ENCODE measurements at regions not wholly inside any gene's neighbourhood (a gene's known extent, or its start where the extent isn't known, plus 50 kb on each side); places are given as distances from the start of the nearest gene placed in this dataset.

- CTCF ChIA-PET: no interaction called here
- DNase-seq (ENCODE audit: extremely low spot score): no peak
- no peak for TF ChIP-seq NFRKB (IDR thresholded peaks at IDR 0.05)
- no peak for TF ChIP-seq FOXM1 (IDR thresholded peaks at IDR 0.05; ENCODE audit: borderline replicate concordance)
- TF ChIP-seq SUZ12 (IDR thresholded peaks at IDR 0.05): no peak
- TF ChIP-seq ARNT (IDR thresholded peaks at IDR 0.05): no peak
- TF ChIP-seq BHLHE40 (IDR thresholded peaks at IDR 0.05; ENCODE audit: borderline replicate concordance): no peak
- TF ChIP-seq HDGF (IDR thresholded peaks at IDR 0.05; ENCODE audit: borderline replicate concordance): no peak
- POLR2A ChIA-PET: no interaction called here
Observed at GRCh38 chr16:6407596-6407995, 925.0 kb upstream of the RBFOX1 start.

GRCh38 chr16:6406028-6406427 lies 926.6 kb upstream of the RBFOX1 start:
- no peak for DNase-seq (ENCODE audit: extremely low spot score)
- ChIA-PET POLR2A (no interaction called here), CTCF (no interaction called here)
- TF ChIP-seq L3MBTL2 (conservative IDR thresholded peaks at IDR 0.05) (no peak), FOXA1 (IDR thresholded peaks at IDR 0.05) (no peak)

- TF ChIP-seq PKNOX1 (IDR thresholded peaks at IDR 0.05) (no peak), CTBP1 (IDR thresholded peaks at IDR 0.05; ENCODE audit: borderline replicate concordance) (no peak), FOXK2 (IDR thresholded peaks at IDR 0.05) (no peak), SP1 (IDR thresholded peaks at IDR 0.05) (no peak), FOXM1 (IDR thresholded peaks at IDR 0.05; ENCODE audit: borderline replicate concordance) (no peak), ARNT (IDR thresholded peaks at IDR 0.05) (no peak), ELF4 (IDR thresholded peaks at IDR 0.05) (no peak), TARDBP (IDR thresholded peaks at IDR 0.05) (no peak), BHLHE40 (IDR thresholded peaks at IDR 0.05; ENCODE audit: borderline replicate concordance) (no peak), HDGF (IDR thresholded peaks at IDR 0.05; ENCODE audit: borderline replicate concordance) (no peak), LEF1 (IDR thresholded peaks at IDR 0.05; ENCODE audit: borderline replicate concordance) (no peak), FOXA1 (IDR thresholded peaks at IDR 0.05) (no peak)
- ChIA-PET POLR2A (no interaction called here), CTCF (no interaction called here)
- no peak for DNase-seq (ENCODE audit: extremely low spot score)
Observed at GRCh38 chr16:6382924-6383459, 949.7 kb upstream of the RBFOX1 start.

- ChIA-PET CTCF (no interaction called here), POLR2A (no interaction called here)
- no peak for TF ChIP-seq HDGF (IDR thresholded peaks at IDR 0.05; ENCODE audit: borderline replicate concordance)
- TF ChIP-seq FOXA1 (IDR thresholded peaks at IDR 0.05): no peak
- TF ChIP-seq SUZ12 (IDR thresholded peaks at IDR 0.05): no peak
- TF ChIP-seq ZNF384 (IDR thresholded peaks at IDR 0.05): no peak
- TF ChIP-seq PKNOX1 (IDR thresholded peaks at IDR 0.05): no peak
- no peak for TF ChIP-seq LEF1 (IDR thresholded peaks at IDR 0.05; ENCODE audit: borderline replicate concordance)
- TF ChIP-seq ELF4 (IDR thresholded peaks at IDR 0.05): no peak
- TF ChIP-seq ARNT (IDR thresholded peaks at IDR 0.05): no peak
- TF ChIP-seq FOXK2 (IDR thresholded peaks at IDR 0.05): no peak
- TF ChIP-seq NFRKB (IDR thresholded peaks at IDR 0.05): no peak
- TF ChIP-seq CTBP1 (IDR thresholded peaks at IDR 0.05; ENCODE audit: borderline replicate concordance): no peak
- no peak for TF ChIP-seq BHLHE40 (IDR thresholded peaks at IDR 0.05; ENCODE audit: borderline replicate concordance)
- TF ChIP-seq SP1 (IDR thresholded peaks at IDR 0.05): no peak
- TF ChIP-seq TARDBP (IDR thresholded peaks at IDR 0.05): no peak
- TF ChIP-seq FOXM1 (IDR thresholded peaks at IDR 0.05; ENCODE audit: borderline replicate concordance): no peak
- no peak for TF ChIP-seq L3MBTL2 (conservative IDR thresholded peaks at IDR 0.05)
- no peak for DNase-seq (ENCODE audit: extremely low spot score)
Observed at GRCh38 chr16:6381896-6382295, 950.7 kb upstream of the RBFOX1 start.

- no peak for TF ChIP-seq FOXA1 (IDR thresholded peaks at IDR 0.05)
- no peak for TF ChIP-seq HDGF (IDR thresholded peaks at IDR 0.05; ENCODE audit: borderline replicate concordance)
- TF ChIP-seq TARDBP (IDR thresholded peaks at IDR 0.05): no peak
- TF ChIP-seq LEF1 (IDR thresholded peaks at IDR 0.05; ENCODE audit: borderline replicate concordance): no peak
- no peak for TF ChIP-seq L3MBTL2 (conservative IDR thresholded peaks at IDR 0.05)
- TF ChIP-seq ARNT (IDR thresholded peaks at IDR 0.05): no peak
- no peak for TF ChIP-seq CTBP1 (IDR thresholded peaks at IDR 0.05; ENCODE audit: borderline replicate concordance)
- no peak for TF ChIP-seq SP1 (IDR thresholded peaks at IDR 0.05)
- CTCF ChIA-PET: no interaction called here
- DNase-seq (ENCODE audit: extremely low spot score): no peak
Observed at GRCh38 chr16:6377956-6378355, 954.7 kb upstream of the RBFOX1 start.

GRCh38 chr16:6375465-6376075 lies 957.1 kb upstream of the RBFOX1 start:
- POLR2A ChIA-PET: no interaction called here
- no peak for DNase-seq (ENCODE audit: extremely low spot score)
- CTCF ChIA-PET: no interaction called here
- TF ChIP-seq ARNT (IDR thresholded peaks at IDR 0.05) (no peak), ZNF384 (IDR thresholded peaks at IDR 0.05) (no peak), HDGF (IDR thresholded peaks at IDR 0.05; ENCODE audit: borderline replicate concordance) (no peak), BHLHE40 (IDR thresholded peaks at IDR 0.05; ENCODE audit: borderline replicate concordance) (no peak), TARDBP (IDR thresholded peaks at IDR 0.05) (no peak)

More at GRCh38 chr16:6377956-6378355, 954.7 kb upstream of the RBFOX1 start:
- POLR2A ChIA-PET: no interaction called here

GRCh38 chr16:6374821-6375220 lies 957.8 kb upstream of the RBFOX1 start:
- no peak for TF ChIP-seq BHLHE40 (IDR thresholded peaks at IDR 0.05; ENCODE audit: borderline replicate concordance)
- TF ChIP-seq PKNOX1 (IDR thresholded peaks at IDR 0.05): no peak
- TF ChIP-seq L3MBTL2 (conservative IDR thresholded peaks at IDR 0.05): no peak
- no peak for TF ChIP-seq FOXM1 (IDR thresholded peaks at IDR 0.05; ENCODE audit: borderline replicate concordance)
- no peak for TF ChIP-seq ARNT (IDR thresholded peaks at IDR 0.05)
- no peak for TF ChIP-seq TARDBP (IDR thresholded peaks at IDR 0.05)
- no peak for TF ChIP-seq FOXA1 (IDR thresholded peaks at IDR 0.05)
- no peak for TF ChIP-seq CTBP1 (IDR thresholded peaks at IDR 0.05; ENCODE audit: borderline replicate concordance)
- TF ChIP-seq SP1 (IDR thresholded peaks at IDR 0.05): no peak
- TF ChIP-seq LEF1 (IDR thresholded peaks at IDR 0.05; ENCODE audit: borderline replicate concordance): no peak
- TF ChIP-seq NFRKB (IDR thresholded peaks at IDR 0.05): no peak
- TF ChIP-seq HDGF (IDR thresholded peaks at IDR 0.05; ENCODE audit: borderline replicate concordance): no peak
- TF ChIP-seq SUZ12 (IDR thresholded peaks at IDR 0.05): no peak
- no peak for TF ChIP-seq FOXK2 (IDR thresholded peaks at IDR 0.05)
- TF ChIP-seq ELF4 (IDR thresholded peaks at IDR 0.05): no peak
- CTCF ChIA-PET: no interaction called here
- no peak for DNase-seq (ENCODE audit: extremely low spot score)
- POLR2A ChIA-PET: no interaction called here
